Smooth muscle cell (in vitro differentiated cells): ENCODE measurements at regions not wholly inside any gene's neighbourhood (a gene's known extent, or its start where the extent isn't known, plus 50 kb on each side); places are given as distances from the start of the nearest gene placed in this dataset.

Experiments used
- DNase-seq: peaks from one replicate; lab custom pipeline; 2025; ENCODE audit not compliant: unreplicated experiment; lab: John Stamatoyannopoulos, UW
- H2AFZ ChIP-seq: fragments of 200-600 bp; sonication (generic); 2 replicates; pipeline ENCODE4 v1.6.0; 2016; ENCODE audit warnings: antibody characterized with exemption, low read depth, mild to moderate bottlenecking
- H3F3A ChIP-seq: fragments of 200-600 bp; sonication (generic); 2 replicates; pipeline ENCODE4 v1.6.0; 2017; ENCODE audit warnings: antibody characterized with exemption, low read depth
- H3K27ac ChIP-seq: fragments of 200-600 bp; sonication (generic); 2 replicates; pipeline ENCODE4 v1.5.1; 2016; ENCODE audit warnings: low read depth, mild to moderate bottlenecking
- H3K27me3 ChIP-seq: fragments of 200-600 bp; sonication (generic); 2 replicates; pipeline ENCODE4 v1.6.1; 2016; ENCODE audit warnings: low read depth, mild to moderate bottlenecking
- H3K36me3 ChIP-seq: fragments of 200-600 bp; sonication (generic); 2 replicates; pipeline ENCODE4 v1.5.1; 2016; ENCODE audit warnings: low read depth
- H3K4me1 ChIP-seq: fragments of 200-600 bp; sonication (generic); 2 replicates; pipeline ENCODE4 v1.5.1; 2016; ENCODE audit warnings: low read depth
- H3K4me2 ChIP-seq: fragments of 200-600 bp; sonication (generic); 2 replicates; pipeline ENCODE4 v1.6.0; 2016; ENCODE audit warnings: mild to moderate bottlenecking
- H3K4me3 ChIP-seq: fragments of 200-600 bp; sonication (generic); 2 replicates; pipeline ENCODE4 v1.5.1; 2016; ENCODE audit warnings: mild to moderate bottlenecking
- H3K79me2 ChIP-seq: fragments of 200-600 bp; sonication (generic); 2 replicates; pipeline ENCODE4 v1.6.0; 2016; ENCODE audit warnings: low read depth, mild to moderate bottlenecking
- H3K9ac ChIP-seq: fragments of 200-600 bp; sonication (generic); 2 replicates; pipeline ENCODE4 v1.6.0; 2016; ENCODE audit warnings: low read depth
- H3K9me3 ChIP-seq: fragments of 200-600 bp; sonication (generic); replicated peaks from 2 replicates; pipeline ENCODE4 v1.5.1; 2016; ENCODE audit warnings: low read depth
- H4K20me1 ChIP-seq: fragments of 200-600 bp; sonication (generic); 2 replicates; pipeline ENCODE4 v1.6.0; 2016; ENCODE audit warnings: low read depth
- CTCF ChIP-seq: fragments of 200-600 bp; sonication (generic); IDR thresholded peaks from 2 replicates; pipeline ENCODE4 v1.5.1; 2017; ENCODE audit warnings: borderline replicate concordance, mild to moderate bottlenecking, antibody characterized with exemption; ENCODE audit not compliant: insufficient read depth, poor library complexity, severe bottlenecking
- WGBS: methylation state at CpG from one replicate; pipeline ENCODE4 v1.1.7; 2016; ENCODE audit warnings: low lambda C conversion rate; 5-methylcytosine and 5-hydroxymethylcytosine counted together

GRCh38 chr22:47329727-47330650 lies 567.5 kb downstream of the TBC1D22A start:
- Histone ChIP-seq H3K79me2 (no peaks in the 10 kb centered on the region), H2AFZ (no peak overlapping the region), H3K4me3 (no peak overlapping the region), H3K36me3 (no peaks in the 10 kb centered on the region), H3K9me3 (no peaks in the 10 kb centered on the region), H3K27ac (no peak overlapping the region), H3K4me2 (no peak overlapping the region), H3K9ac (no peak overlapping the region), H3F3A (no peaks in the 10 kb centered on the region), H4K20me1 (no peaks in the 10 kb centered on the region), H3K27me3 (no peaks in the 10 kb centered on the region), H3K4me1 (no peaks in the 10 kb centered on the region)
- 61% methylated on average over 18 of the region's 18 CpGs for WGBS
- no peak for DNase-seq
- TF ChIP-seq CTCF: no peak

GRCh38 chr22:47328550-47329243 lies 566.2 kb downstream of the TBC1D22A start:
- Histone ChIP-seq H3K27me3 (no peaks in the 10 kb centered on the region), H3K9ac (no peak overlapping the region), H3K4me3 (no peak overlapping the region), H3K4me1 (no peaks in the 10 kb centered on the region), H2AFZ (no peak overlapping the region), H3K79me2 (no peaks in the 10 kb centered on the region), H3F3A (no peaks in the 10 kb centered on the region), H3K4me2 (no peak overlapping the region), H3K9me3 (no peaks in the 10 kb centered on the region), H4K20me1 (no peaks in the 10 kb centered on the region), H3K27ac (no peak overlapping the region), H3K36me3 (no peaks in the 10 kb centered on the region)
- 64% methylated on average over 10 of the region's 10 CpGs for WGBS
- no peak for TF ChIP-seq CTCF
- DNase-seq: no peak

GRCh38 chr22:47327241-47327640 lies 564.8 kb downstream of the TBC1D22A start:
- no peaks in the 10 kb centered on the region for H3K36me3 ChIP-seq
- TF ChIP-seq CTCF: no peak
- no peak overlapping the region for H3K4me3 ChIP-seq
- no peaks in the 10 kb centered on the region for H3K4me1 ChIP-seq
- 90% methylated on average over 6 of the region's 6 CpGs for WGBS
- H3F3A ChIP-seq: no peaks in the 10 kb centered on the region
- no peaks in the 10 kb centered on the region for H3K27me3 ChIP-seq
- no peaks in the 10 kb centered on the region for H4K20me1 ChIP-seq
- peaks cover 2% of the 10 kb centered on the region for H3K9me3 ChIP-seq
- H2AFZ ChIP-seq: no peak overlapping the region
- H3K79me2 ChIP-seq: no peaks in the 10 kb centered on the region
- H3K27ac ChIP-seq: no peak overlapping the region
- no peak overlapping the region for H3K9ac ChIP-seq
- no peak overlapping the region for H3K4me2 ChIP-seq
- DNase-seq: no peak
